Left renal pelvis (tissue), 4 donors: ENCODE measurements at regions not wholly inside any gene's neighbourhood (a gene's known extent, or its start where the extent isn't known, plus 50 kb on each side); places are given as distances from the start of the nearest gene placed in this dataset.
"Not testable (repeated sequence)": the region's sequence is repeated elsewhere in the genome, so short reads cannot be mapped to it uniquely, and the experiment has no call there.

Experiments
- DNase-seq, 4 donors: peaks; one replicate each; pipeline ENCODE4 v3.0.0-alpha.2; 2013; ENCODE audit warnings: low read depth in 4 of 4, low spot score in 3 of 4

DNA sequence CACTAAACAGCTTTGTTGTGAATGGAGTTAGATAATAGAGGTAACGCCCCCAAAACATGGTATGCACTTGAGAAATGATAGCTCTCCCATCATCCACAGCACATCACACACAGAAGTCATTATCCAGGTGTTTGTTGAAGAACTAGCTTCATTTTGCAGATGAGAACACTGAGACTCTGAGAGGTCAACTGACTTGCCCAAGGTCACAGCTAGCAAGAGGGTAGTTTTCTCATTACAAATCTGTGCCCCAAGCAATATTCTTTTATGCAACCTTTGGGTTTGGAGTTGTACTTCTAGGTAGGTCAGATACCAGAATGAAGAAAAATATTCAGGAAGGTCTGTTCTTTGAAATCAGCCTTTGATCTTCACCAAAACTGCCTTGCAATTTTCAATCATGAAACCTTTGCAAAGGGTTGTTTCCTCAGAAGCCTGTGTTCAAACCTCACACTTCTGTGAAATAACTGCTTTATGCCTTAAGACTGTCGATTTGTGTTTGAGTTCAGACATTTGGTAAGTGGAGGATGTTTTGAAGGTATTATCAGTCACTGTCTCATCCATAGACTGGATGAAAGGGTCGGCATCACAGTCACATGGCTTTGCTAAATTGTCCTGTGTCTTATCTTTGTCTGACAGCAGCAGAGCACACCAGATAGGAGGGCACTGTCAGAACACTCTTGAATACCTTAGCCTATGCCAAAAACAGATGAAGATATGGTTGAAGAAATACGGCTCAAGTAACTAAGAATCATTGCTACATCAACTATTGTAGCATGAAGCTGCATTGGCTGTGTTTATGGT, 233.2 kb upstream of the BTG1 start:
- no peak for DNase-seq

- DNase-seq: not testable (repeated sequence)
Measured at GRCh38 chr12:92375504-92375903, 229.9 kb upstream of the BTG1 start.

GRCh38 chr12:92370828-92371227, 225.2 kb upstream of the BTG1 start:
- DNase-seq: no peak

- no peak for DNase-seq
Measured at GRCh38 chr12:92369636-92370035, 224.0 kb upstream of the BTG1 start.

- DNase-seq: no peak
Measured at GRCh38 chr12:92369056-92369455, 223.4 kb upstream of the BTG1 start.

- DNase-seq: no peak
Measured at GRCh38 chr12:92365836-92366235, 220.2 kb upstream of the BTG1 start.

DNA sequence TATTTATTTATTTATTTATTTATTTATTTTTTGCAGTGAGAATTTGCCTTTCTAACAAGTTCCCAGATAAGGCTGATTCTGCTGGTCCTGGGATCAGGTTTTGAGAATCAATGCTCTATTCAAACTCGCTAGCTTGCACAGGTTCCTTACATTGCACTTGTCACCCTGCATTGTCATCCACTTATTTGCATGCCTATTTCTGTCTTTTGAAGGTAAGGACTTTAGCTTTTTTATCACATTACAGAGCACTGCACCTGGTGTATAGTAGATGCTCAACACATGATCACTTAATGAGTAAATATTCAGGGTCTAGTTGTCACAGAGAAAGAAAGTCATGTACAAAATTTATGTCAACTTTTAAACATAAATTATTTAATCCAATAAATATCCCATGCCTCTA, 219.7 kb upstream of the BTG1 start:
- no peak for DNase-seq

DNA sequence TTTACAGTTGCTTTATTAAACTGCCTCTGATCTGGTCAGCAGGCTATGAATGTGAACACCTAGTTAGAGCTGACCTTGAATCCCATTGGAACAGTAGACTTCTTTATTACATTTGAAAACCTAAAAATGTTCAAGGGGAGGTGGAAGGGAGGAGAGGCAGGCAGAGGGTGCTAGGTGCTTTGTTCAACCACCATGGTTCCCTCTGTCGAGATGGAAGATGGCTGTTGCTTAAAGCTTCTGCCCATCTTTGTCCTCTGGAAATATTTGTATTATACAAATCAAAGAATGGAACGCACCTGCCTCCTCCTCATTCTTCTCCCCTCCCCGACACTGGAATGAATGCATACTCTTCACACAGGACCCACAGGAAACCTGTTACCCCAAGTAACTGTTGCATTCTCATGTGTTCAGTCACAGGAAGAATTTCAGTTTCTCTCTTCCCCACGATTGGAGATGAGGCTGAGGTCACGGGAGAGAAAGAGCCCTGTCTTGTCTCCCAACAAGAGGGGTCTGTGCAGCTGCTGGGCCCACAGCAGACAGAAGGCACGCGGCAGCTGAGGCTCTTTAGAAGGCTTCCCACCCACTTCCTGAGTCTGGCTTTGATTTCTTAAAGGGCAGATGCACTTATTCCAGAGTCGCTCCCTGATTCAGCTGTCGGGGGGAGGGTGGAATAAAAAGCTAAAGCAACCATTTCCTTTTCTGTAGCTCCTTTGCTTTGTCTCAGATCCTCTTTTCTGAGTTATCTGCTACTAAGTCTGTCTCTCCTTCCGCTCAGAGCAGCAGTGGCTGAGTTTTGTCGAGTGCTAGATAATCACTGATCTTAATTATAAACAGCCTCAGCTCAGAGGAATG, 217.9 kb upstream of the BTG1 start:
- peak in 1 of 4 donors; percentile 20 for DNase-seq

DNA sequence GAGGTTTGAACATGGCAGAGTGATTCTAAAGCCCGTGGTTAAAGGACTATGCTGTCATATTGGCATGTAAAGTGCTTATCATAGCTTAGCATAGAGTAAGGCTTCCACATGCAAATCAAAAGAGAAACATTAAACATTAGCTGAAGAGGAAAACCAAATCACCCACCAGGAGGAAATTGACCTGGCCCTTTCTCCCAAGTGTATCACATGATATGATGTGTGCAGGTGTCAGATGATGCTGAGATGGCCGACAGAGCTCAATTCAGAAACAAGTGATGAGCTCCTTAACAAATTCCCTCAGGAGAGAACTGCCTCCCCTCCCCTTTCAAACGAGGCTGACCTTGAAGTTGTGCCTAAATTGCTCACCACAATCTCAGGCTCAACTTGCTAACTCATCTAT, 217.1 kb upstream of the BTG1 start:
- no peak for DNase-seq

DNA sequence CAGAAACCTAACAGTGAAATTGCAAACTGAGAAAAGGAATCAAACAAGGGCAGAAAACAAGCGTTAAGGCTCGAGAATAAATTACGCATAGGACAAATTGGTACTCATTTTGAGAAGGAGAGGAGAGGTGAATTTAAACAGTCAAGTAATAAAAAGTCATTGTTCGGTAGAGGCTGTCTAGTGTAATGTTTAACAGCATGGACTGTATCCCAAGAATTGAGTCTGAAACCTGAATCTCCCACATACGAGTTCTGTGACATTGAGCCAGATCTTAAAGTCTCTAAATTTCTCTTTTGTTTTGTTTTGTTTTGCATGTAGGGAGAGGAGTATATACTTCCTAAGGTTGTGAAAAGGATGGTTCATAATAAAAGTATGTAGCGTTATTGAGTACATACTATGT, 216.5 kb upstream of the BTG1 start:
- no peak for DNase-seq

DNA sequence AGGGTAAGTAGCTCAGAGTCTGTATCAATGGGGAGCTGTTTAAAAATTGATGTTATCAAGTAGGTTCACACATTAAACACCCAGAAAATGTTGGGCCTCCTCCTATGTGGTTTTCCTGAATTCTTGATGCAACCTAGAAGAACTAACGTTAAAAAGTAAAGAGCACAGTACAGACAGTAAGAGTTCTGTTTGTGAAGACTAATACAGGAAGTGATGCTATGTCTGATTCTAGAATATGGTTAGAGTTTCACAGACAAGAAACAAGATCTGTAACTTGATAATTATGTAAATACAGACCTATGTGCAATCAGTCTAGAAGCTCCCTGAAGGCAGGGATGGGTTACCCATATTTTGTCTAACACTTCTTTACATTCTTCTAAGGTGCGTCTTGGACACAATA, 214.9 kb upstream of the BTG1 start:
- DNase-seq: no peak

- no peak for DNase-seq
Measured at GRCh38 chr12:92359581-92360209, 214.0 kb upstream of the BTG1 start.

GRCh38 chr12:92357584-92358261, 212.1 kb upstream of the BTG1 start:
- DNase-seq: no peak

DNA sequence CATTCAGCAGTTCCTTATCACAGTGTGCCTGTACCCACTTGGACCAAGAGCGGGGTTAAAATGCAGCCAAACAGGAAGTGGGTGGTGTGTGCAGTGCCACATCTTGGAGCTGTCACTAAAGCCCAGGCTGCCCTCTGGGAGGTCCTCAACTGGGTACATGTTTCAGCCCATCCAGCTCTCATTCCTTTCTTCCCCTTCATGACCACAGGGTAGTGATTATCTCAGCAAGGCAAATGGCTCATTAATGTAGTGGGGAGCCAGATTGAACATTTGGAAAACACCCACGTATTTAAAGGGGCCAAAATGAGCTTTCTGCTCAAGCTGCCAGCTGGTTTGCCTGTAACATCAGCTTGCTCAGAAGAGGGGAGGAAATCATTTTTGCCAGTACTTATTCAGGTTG, 210.8 kb upstream of the BTG1 start:
- no peak for DNase-seq

- DNase-seq: no peak
Measured at GRCh38 chr12:92349635-92350034, 204.0 kb upstream of the BTG1 start.

DNA sequence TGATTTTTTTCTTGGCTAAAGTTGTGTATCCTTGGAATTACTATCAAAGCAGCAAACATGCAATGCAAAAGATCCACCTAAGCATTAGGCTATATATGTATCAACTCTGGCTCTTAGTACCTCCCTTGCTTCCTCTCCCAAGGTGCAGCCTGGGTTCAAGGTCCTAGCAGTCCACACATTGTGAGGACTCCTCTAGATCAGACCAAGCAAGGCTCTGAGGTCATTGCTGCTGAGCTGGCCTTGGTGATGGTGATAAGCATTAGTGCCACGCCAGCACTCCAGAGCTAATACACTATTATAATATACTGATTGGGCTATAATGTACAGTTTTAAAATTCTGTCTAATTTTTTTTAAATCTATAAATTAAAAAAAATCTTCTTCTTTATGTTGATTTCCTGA, 196.9 kb upstream of the BTG1 start:
- DNase-seq: no peak

DNA sequence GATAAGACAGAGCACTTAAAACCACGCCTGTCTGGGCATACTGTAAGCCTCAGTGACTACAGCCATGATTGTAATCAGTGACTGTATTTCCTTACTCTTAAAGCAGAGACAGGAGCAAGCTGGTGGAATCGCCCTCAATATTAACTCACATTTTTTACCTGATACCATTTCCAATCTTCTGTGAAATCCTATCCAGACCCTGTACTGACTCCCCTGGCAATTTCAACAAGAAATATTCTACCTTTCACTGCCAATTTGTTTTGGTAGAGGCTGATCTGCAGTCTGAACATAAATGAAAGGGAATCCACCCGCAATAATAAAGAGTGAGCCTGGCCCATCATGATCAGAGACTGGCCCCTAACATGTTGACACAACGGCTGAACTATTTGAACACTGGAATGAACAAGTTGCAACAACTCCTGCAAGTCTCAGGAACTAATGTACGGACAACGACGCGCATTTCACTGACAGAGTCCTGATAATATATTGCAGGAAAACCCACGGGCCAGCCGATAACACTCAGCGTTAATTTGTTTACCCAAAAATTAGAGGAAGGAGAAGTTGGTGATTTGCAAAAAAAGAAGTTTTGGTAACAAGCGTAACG, 195.5 kb upstream of the BTG1 start:
- DNase-seq: no peak

GRCh38 chr12:92340441-92341064, 194.9 kb upstream of the BTG1 start:
- no peak for DNase-seq

DNA sequence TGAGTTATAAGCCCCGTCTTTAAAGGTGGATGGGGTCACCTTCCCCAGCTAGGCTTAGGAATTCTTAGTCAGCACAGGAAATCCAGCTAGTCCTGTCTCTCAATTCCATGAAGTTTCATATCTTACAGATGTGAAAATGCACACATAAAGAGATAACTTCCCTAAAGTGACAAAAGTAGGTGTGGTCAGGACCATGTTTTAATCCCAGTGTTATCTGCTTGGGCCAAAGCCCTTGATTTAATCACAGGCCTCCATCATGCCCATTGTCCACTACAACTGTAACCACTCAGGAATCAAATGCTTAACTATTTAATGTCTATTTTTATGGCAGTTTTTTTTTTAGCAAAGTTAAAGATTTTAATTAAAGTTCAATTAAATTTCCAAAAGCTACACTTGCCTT, 194.4 kb upstream of the BTG1 start:
- DNase-seq: no peak

DNA sequence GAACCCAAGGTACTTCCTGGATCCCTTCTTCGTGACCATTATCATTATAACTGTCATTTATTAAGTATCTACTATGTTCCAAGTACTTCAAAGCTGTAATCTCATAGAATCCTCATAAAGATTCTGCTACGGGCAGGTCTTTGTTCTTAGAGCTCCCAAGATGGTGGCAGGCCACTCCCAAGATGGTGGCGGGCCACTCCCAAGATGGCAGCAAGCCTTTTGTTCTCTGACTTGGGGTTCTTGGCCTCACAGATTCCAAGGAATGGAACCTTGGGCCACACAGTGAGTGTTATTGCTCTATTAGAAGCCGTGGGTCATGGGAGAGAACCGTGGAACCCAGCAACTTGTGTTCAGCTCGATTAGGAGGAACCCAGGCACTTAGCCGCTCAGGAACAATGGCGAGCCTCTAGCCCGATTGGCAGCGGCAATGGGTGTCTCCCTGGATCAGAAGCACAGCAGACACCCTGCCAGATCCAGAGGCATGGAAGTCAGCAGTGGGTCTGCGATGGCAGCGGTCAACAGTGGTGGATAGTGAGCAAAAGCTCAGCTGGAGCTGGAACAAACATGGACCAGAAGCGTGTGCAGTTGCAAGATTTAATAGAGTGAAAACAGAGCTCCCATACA, 193.7 kb upstream of the BTG1 start:
- DNase-seq: no peak
